Suprapubic skin (tissue), 4 donors: ENCODE measurements at regions not wholly inside any gene's neighbourhood (a gene's known extent, or its start where the extent isn't known, plus 50 kb on each side); places are given as distances from the start of the nearest gene placed in this dataset.

Experiments
- EP300 ChIP-seq: sonication (generic); formaldehyde crosslinking; IDR thresholded peaks from one replicate; pipeline ENCODE4 v1.6.1; 2017; ENCODE audit warnings: antibody characterized with exemption
- POLR2A ChIP-seq, 2 donors: fragments of 450-650 bp; IDR thresholded peaks; one replicate each; pipeline ENCODE4 v1.6.1; 2017; ENCODE audit warnings: antibody characterized with exemption in 2 of 2, mild to moderate bottlenecking in 2 of 2, moderate library complexity in 2 of 2
- POLR2AphosphoS5 ChIP-seq, 3 donors: sonication (generic); formaldehyde crosslinking; IDR thresholded peaks; one replicate each; pipeline ENCODE4 v1.6.1; 2017; ENCODE audit warnings: antibody characterized with exemption in 3 of 3
- TF ChIP-seq, protein P1 (sequence below), 2 donors: fragments of 200-600 bp in 1 of 2; fragments of 450-650 bp in 1 of 2; sonication (generic) in 1 of 2; IDR thresholded peaks; one replicate each; pipeline ENCODE4 v1.5.1; 2016 to 2019; ENCODE audit warnings: antibody characterized with exemption in 2 of 2, mild to moderate bottlenecking in 1 of 2, moderate library complexity in 1 of 2

DNA sequence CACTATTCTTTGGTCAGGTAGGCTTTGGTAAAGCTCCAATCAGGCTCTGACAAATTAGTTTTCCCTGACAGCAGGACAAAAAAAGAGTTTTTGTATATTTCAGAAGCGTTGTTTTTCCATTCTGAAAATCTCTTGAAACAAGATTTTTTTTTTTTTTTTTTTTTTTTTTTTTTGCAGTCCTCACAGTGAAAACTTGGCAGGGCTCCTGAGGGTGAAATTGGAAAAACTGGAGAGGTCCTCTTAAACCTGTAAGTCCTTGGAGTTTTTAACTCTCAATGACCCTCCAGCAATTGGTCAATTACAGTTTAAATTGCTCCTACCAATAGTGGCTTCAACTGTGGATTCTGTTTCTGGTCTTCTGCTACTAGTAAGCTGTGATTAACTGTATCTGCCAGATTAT lies 244.5 kb upstream of the PKDCC start:
- TF ChIP-seq POLR2A (IDR thresholded peaks at IDR 0.05): no peak
- TF ChIP-seq, protein P1, sequence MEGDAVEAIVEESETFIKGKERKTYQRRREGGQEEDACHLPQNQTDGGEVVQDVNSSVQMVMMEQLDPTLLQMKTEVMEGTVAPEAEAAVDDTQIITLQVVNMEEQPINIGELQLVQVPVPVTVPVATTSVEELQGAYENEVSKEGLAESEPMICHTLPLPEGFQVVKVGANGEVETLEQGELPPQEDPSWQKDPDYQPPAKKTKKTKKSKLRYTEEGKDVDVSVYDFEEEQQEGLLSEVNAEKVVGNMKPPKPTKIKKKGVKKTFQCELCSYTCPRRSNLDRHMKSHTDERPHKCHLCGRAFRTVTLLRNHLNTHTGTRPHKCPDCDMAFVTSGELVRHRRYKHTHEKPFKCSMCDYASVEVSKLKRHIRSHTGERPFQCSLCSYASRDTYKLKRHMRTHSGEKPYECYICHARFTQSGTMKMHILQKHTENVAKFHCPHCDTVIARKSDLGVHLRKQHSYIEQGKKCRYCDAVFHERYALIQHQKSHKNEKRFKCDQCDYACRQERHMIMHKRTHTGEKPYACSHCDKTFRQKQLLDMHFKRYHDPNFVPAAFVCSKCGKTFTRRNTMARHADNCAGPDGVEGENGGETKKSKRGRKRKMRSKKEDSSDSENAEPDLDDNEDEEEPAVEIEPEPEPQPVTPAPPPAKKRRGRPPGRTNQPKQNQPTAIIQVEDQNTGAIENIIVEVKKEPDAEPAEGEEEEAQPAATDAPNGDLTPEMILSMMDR (IDR thresholded peaks at IDR 0.05): no peak
- TF ChIP-seq POLR2AphosphoS5 (IDR thresholded peaks at IDR 0.05): no peak
- no peak for TF ChIP-seq EP300
